ENCODE measurements at regions not wholly inside any gene's neighbourhood (a gene's known extent, or its start where the extent isn't known, plus 50 kb on each side); places are given as distances from the start of the nearest gene placed in this dataset.

- WGBS = 87% methylated on average over 6 of the region's 6 CpGs
Measured at GRCh38 chr1:5435414-5435813, 556.8 kb downstream of the NPHP4 start.

GRCh38 chr1:5432436-5432835, 559.8 kb downstream of the NPHP4 start:
- no peak for DNase-seq (ENCODE audit: low spot score)
- no peak for TF ChIP-seq MAX (IDR thresholded peaks at IDR 0.05)
- TF ChIP-seq FOXA2 (IDR thresholded peaks at IDR 0.05) = no peak
- TF ChIP-seq REST (IDR thresholded peaks at IDR 0.05) = no peak
- no peak for TF ChIP-seq SP1 (IDR thresholded peaks at IDR 0.05)
- TF ChIP-seq TAF1 (conservative IDR thresholded peaks at IDR 0.05) = no peak
- TF ChIP-seq JUND (IDR thresholded peaks at IDR 0.05) = no peak
- no peak for TF ChIP-seq ZBTB33 (IDR thresholded peaks at IDR 0.05)
- no peak for TF ChIP-seq FOXA1 (IDR thresholded peaks at IDR 0.05)
- no peak for TF ChIP-seq NR2F2 (IDR thresholded peaks at IDR 0.05)
- no peak for TF ChIP-seq YY1 (IDR thresholded peaks at IDR 0.05)
- no peak for TF ChIP-seq CTCF (IDR thresholded peaks at IDR 0.05; ENCODE audit: low read depth, low read length, missing input control)
- no peak for TF ChIP-seq ATF3 (IDR thresholded peaks at IDR 0.05)
- no peak for TF ChIP-seq EGR1 (IDR thresholded peaks at IDR 0.05; ENCODE audit: low read depth in 2 of 2)
- Histone ChIP-seq H3K27me3 (ENCODE audit: control insufficient read depth in 4 of 4, insufficient read depth in 4 of 4, low read length in 3 of 4) (no peaks in the 10 kb centered on the region), H3K4me3 (ENCODE audit: low read depth in 1 of 3, low read length in 3 of 3) (no peak overlapping the region), H3K9ac (ENCODE audit: low read depth in 1 of 2, low read length in 2 of 2) (no peak overlapping the region), H3K4me1 (ENCODE audit: control insufficient read depth in 4 of 4, insufficient read depth in 4 of 4, low read length in 3 of 4) (peaks cover 0 to 2% (median 0%) of the 10 kb centered on the region in 4 donors), H3K27ac (ENCODE audit: low read depth in 1 of 2, low read length in 2 of 2) (no peak overlapping the region), H3K36me3 (ENCODE audit: control insufficient read depth in 4 of 4, insufficient read depth in 3 of 4, low read depth in 1 of 4, low read length in 3 of 4) (no peaks in the 10 kb centered on the region), H3K9me3 (ENCODE audit: control insufficient read depth in 4 of 4, low read length in 3 of 4) (peaks cover 0 to 5% (median under 1%) of the 10 kb centered on the region in 4 donors)
- WGBS = 86% methylated on average over 5 of the region's 5 CpGs

More at GRCh38 chr1:5435414-5435813, 556.8 kb downstream of the NPHP4 start:
- Histone ChIP-seq H3K9ac (ENCODE audit: low read depth in 1 of 2, low read length in 2 of 2) (no peak overlapping the region), H3K27me3 (ENCODE audit: control insufficient read depth in 4 of 4, insufficient read depth in 4 of 4, low read length in 3 of 4) (no peaks in the 10 kb centered on the region), H3K36me3 (ENCODE audit: control insufficient read depth in 4 of 4, insufficient read depth in 3 of 4, low read depth in 1 of 4, low read length in 3 of 4) (no peaks in the 10 kb centered on the region), H3K4me3 (ENCODE audit: low read depth in 1 of 3, low read length in 3 of 3) (no peak overlapping the region), H3K4me1 (ENCODE audit: control insufficient read depth in 4 of 4, insufficient read depth in 4 of 4, low read length in 3 of 4) (peaks cover 0 to 2% (median 0%) of the 10 kb centered on the region in 4 donors), H3K9me3 (ENCODE audit: control insufficient read depth in 4 of 4, low read length in 3 of 4) (peaks cover 0 to 9% (median 7%) of the 10 kb centered on the region in 4 donors), H3K27ac (ENCODE audit: low read depth in 1 of 2, low read length in 2 of 2) (no peak overlapping the region)
- no peak for TF ChIP-seq REST (IDR thresholded peaks at IDR 0.05)
- TF ChIP-seq HNF4A (conservative IDR thresholded peaks at IDR 0.05) = no peak
- no peak for DNase-seq (ENCODE audit: low spot score)
